Naive thymus-derived CD4-positive, alpha-beta T cell (primary cell): ENCODE measurements at regions not wholly inside any gene's neighbourhood (a gene's known extent, or its start where the extent isn't known, plus 50 kb on each side); places are given as distances from the start of the nearest gene placed in this dataset.

Experiments
- ATAC-seq: fragments of 150-1000 bp; cut with Tn5 transposase; 2 replicates; pipeline ENCODE4 v1.10.0; 2021; ENCODE audit warnings: mild to moderate bottlenecking, moderate library complexity
- CTCF ChIA-PET: fragments of 350-600 bp; sonication (Branson Sonifier 250); formaldehyde crosslinking; loops from one replicate; lab custom pipeline; 2021; ENCODE audit warnings: antibody characterized with exemption; lab: Charles Lee
- POLR2A ChIA-PET: fragments of 350-600 bp; sonication (Branson Sonifier 250); formaldehyde crosslinking; loops from one replicate; lab custom pipeline; 2021; ENCODE audit warnings: antibody characterized with exemption, inconsistent platforms; lab: Charles Lee
- DNase-seq, 9 donors: peaks; one replicate each; pipeline versions ENCODE4 v3.0.0 to v3.0.0-alpha.2; 2020 to 2022; ENCODE audit warnings: mixed read lengths in 1 of 9
- H3K27ac ChIP-seq: one replicate; pipeline ENCODE4 v1.7.0; 2013; ENCODE audit warnings: mild to moderate bottlenecking, low read depth, low read length, moderate library complexity
- H3K27me3 ChIP-seq, 2 donors: one replicate each; pipeline ENCODE4 v1.7.0; 2013; ENCODE audit warnings: low read length in 2 of 2, mild to moderate bottlenecking in 2 of 2, moderate library complexity in 2 of 2; ENCODE audit not compliant: control insufficient read depth in 2 of 2, insufficient read depth in 2 of 2
- H3K36me3 ChIP-seq, 3 experiments: 1 replicate in 2 of 3; 2 replicates in 1 of 3; pipeline ENCODE4 v1.7.0; 2013; ENCODE audit warnings: low read length in 3 of 3, mild to moderate bottlenecking in 3 of 3, moderate library complexity in 1 of 3; ENCODE audit not compliant: insufficient read depth in 3 of 3, control insufficient read depth in 2 of 3
- H3K4me1 ChIP-seq, 2 donors: one replicate each; pipeline ENCODE4 v1.7.0; 2013; ENCODE audit warnings: low read length in 2 of 2, mild to moderate bottlenecking in 2 of 2, moderate library complexity in 1 of 2; ENCODE audit not compliant: control insufficient read depth in 2 of 2, insufficient read depth in 2 of 2
- H3K4me3 ChIP-seq: 2 replicates; pipeline ENCODE4 v1.7.0; 2013; ENCODE audit warnings: mild to moderate bottlenecking, low read length
- H3K9me3 ChIP-seq, 3 experiments: 1 replicate in 2 of 3; 2 replicates in 1 of 3; pipeline ENCODE4 v1.7.0; 2013; ENCODE audit warnings: low read length in 3 of 3; ENCODE audit not compliant: control insufficient read depth in 2 of 3
- H3K27ac Mint-ChIP-seq, 9 donors: one replicate each; pipeline ENCODE4 v1.8.0; 2020 to 2022; ENCODE audit warnings: mixed read lengths in 9 of 9, mild to moderate bottlenecking in 8 of 9, moderate library complexity in 5 of 9, inconsistent platforms in 2 of 9
- H3K27me3 Mint-ChIP-seq, 5 donors: one replicate each; pipeline ENCODE4 v1.8.0; 2021 to 2022; ENCODE audit warnings: mixed read lengths in 5 of 5, mild to moderate bottlenecking in 1 of 5
- H3K36me3 Mint-ChIP-seq, 5 donors: one replicate each; pipeline ENCODE4 v1.8.0; 2020 to 2022; ENCODE audit warnings: mixed read lengths in 5 of 5, mild to moderate bottlenecking in 3 of 5, inconsistent platforms in 1 of 5
- H3K4me1 Mint-ChIP-seq, 7 donors: one replicate each; pipeline ENCODE4 v1.8.0; 2020 to 2022; ENCODE audit warnings: mixed read lengths in 7 of 7, mild to moderate bottlenecking in 3 of 7, inconsistent platforms in 1 of 7
- H3K4me3 Mint-ChIP-seq, 10 donors: one replicate each; pipeline ENCODE4 v1.8.0; 2020 to 2022; ENCODE audit warnings: mild to moderate bottlenecking in 10 of 10, mixed read lengths in 10 of 10, moderate library complexity in 6 of 10, inconsistent platforms in 2 of 10
- H3K9me3 Mint-ChIP-seq, 11 donors: one replicate each; pipeline ENCODE4 v1.8.0; 2020 to 2022; ENCODE audit warnings: mixed read lengths in 11 of 11, mild to moderate bottlenecking in 4 of 11, inconsistent platforms in 1 of 11, moderate library complexity in 1 of 11
- intact Hi-C, 2 donors: fragments of 100-400 bp; cut with micrococcal nuclease; formaldehyde crosslinking; loops; one replicate each; pipeline ENCODE4 v1.15.1; 2023

DNA sequence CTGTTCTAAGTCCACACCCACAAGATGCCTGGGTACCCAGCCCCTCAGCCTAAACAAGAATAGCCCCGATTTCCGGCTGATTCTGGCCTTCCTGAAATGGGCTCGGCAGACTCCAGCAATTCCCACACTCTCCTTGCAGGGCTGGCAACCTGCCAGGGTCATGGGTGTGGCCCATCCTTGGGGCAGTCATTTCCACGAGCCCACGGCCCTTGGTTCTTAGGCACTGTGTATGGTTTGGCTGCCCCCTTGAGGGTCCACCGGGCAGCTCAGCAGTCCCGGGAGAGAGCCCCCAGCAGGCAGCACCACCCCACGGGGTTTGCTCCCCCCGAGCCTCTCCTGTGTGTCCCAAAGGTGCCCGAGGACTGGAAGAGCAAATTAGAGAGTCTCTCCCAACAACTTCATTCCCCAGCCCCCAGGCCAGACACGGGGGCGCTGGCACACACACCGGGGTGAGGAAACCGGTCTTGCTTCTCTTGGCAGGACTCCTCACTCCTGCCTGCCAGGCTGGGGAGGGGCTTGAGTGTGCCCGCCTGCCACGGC is 142.2 kb downstream of the EMX2 start:
- no peak for DNase-seq
- no peaks in the 10 kb centered on the region for H3K36me3 Mint-ChIP-seq
- Histone ChIP-seq H3K36me3 (no peaks in the 10 kb centered on the region), H3K9me3 (no peaks in the 10 kb centered on the region), H3K27ac (no peak overlapping the region), H3K27me3 (no peaks in the 10 kb centered on the region), H3K4me1 (no peaks in the 10 kb centered on the region), H3K4me3 (no peak overlapping the region)
- no peaks in the 10 kb centered on the region for H3K9me3 Mint-ChIP-seq
- H3K27me3 Mint-ChIP-seq, result peaks cover 2 to 16% (median 12%) of the 10 kb centered on the region in 5 donors
- peaks cover 0 to 2% (median 0%) of the 10 kb centered on the region in 7 donors for H3K4me1 Mint-ChIP-seq
- POLR2A ChIA-PET, result no interaction called here
- no peak overlapping the region for H3K27ac Mint-ChIP-seq
- ATAC-seq, result no peak
- CTCF ChIA-PET, result no interaction called here
- intact Hi-C loops, result no loop called here
- H3K4me3 Mint-ChIP-seq, result no peak overlapping the region

DNA sequence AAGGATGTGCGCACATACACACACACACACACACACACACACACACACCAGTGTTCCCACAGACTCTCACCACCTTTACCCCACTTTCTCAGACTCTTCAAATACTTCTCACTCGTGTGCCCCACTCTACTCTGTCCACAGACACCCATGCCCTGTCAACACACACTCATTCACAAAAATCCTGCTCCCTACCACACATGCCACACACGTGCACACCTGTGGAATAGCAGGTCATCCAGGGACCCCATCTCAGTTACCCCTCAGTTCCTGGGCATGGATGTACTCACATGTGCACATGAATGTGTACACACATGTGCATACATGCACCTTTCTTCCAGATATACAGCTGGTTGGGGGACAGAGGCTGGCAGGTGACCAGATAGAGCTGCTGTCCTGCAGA is 142.9 kb downstream of the EMX2 start:
- no peaks in the 10 kb centered on the region for H3K36me3 Mint-ChIP-seq
- peaks cover 0 to 2% (median 0%) of the 10 kb centered on the region in 7 donors for H3K4me1 Mint-ChIP-seq
- Histone ChIP-seq H3K36me3 (no peaks in the 10 kb centered on the region), H3K27me3 (no peaks in the 10 kb centered on the region), H3K27ac (no peak overlapping the region), H3K9me3 (no peaks in the 10 kb centered on the region), H3K4me1 (no peaks in the 10 kb centered on the region), H3K4me3 (no peak overlapping the region)
- H3K9me3 Mint-ChIP-seq, result no peaks in the 10 kb centered on the region
- H3K27me3 Mint-ChIP-seq, result peaks cover 2 to 16% (median 12%) of the 10 kb centered on the region in 5 donors
- no peak overlapping the region for H3K27ac Mint-ChIP-seq
- no peak for DNase-seq
- CTCF ChIA-PET, result no interaction called here
- H3K4me3 Mint-ChIP-seq, result peak overlapping the region in 1 of 10 donors; percentile 34
- intact Hi-C loops, result no loop called here
- no peak for ATAC-seq
- POLR2A ChIA-PET, result no interaction called here

DNA sequence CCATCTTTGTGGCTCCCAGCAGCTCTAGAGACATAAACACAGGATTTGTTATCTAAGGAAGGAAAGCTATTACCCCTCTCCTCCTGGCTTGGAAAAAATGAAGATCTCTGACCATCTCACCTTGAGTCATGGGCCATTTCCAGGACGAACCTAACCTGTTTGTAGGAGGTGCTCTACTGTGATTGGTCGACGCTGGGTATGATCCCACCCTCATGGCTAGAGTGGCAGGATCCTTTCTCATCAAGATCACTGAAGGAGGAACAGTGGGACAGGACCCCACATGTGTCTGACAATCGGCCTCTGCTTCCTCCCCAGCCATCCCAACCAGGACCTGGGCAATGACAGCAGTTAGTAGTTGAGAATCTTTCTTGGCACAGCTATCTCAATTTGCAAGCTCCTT is 144.1 kb downstream of the EMX2 start:
- POLR2A ChIA-PET, result no interaction called here

DNA sequence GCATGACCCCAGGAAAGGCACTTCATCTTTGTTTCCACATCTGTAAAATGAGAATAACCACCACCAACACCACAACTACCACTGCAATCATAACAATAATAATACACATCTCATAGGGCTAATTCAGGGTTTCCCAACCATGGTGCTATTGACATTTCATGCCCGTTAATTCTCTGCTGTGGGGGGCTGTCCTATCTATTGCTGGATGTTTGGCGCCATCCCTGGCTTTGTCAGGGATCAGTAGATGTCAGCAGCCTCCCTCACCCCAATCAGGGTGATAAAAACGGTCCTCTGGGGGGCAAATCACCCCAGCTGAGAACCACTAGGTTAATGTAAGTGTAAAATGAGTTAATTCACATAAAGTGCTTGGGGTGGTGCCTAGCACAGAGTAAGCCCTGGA is 145.8 kb downstream of the EMX2 start:
- Histone ChIP-seq H3K4me3 (no peak overlapping the region), H3K9me3 (no peaks in the 10 kb centered on the region), H3K27me3 (no peaks in the 10 kb centered on the region), H3K4me1 (no peaks in the 10 kb centered on the region), H3K36me3 (no peaks in the 10 kb centered on the region), H3K27ac (no peak overlapping the region)
- ChIA-PET CTCF (no interaction called here), POLR2A (no interaction called here)
- no peak overlapping the region for H3K27ac Mint-ChIP-seq
- DNase-seq, result no peak
- ATAC-seq, result no peak
- peaks cover 2 to 16% (median 13%) of the 10 kb centered on the region in 5 donors for H3K27me3 Mint-ChIP-seq
- H3K4me1 Mint-ChIP-seq, result peaks cover 0 to 2% (median 0%) of the 10 kb centered on the region in 7 donors
- H3K4me3 Mint-ChIP-seq, result no peak overlapping the region
- intact Hi-C loops, result no loop called here
- no peaks in the 10 kb centered on the region for H3K36me3 Mint-ChIP-seq
- H3K9me3 Mint-ChIP-seq, result peaks cover 0 to 1% (median 0%) of the 10 kb centered on the region in 11 donors

More for the DNA sequence above, 144.1 kb downstream of the EMX2 start:
- ATAC-seq (no peak), DNase-seq (no peak)
- H3K4me1 Mint-ChIP-seq, result peaks cover 0 to 2% (median 0%) of the 10 kb centered on the region in 7 donors
- H3K4me3 ChIP-seq, result no peak overlapping the region
- H3K9me3 Mint-ChIP-seq, result no peaks in the 10 kb centered on the region
- H3K27me3 ChIP-seq, result no peaks in the 10 kb centered on the region
- H3K27ac ChIP-seq, result no peak overlapping the region
- no peak overlapping the region for H3K4me3 Mint-ChIP-seq
- H3K4me1 ChIP-seq, result no peaks in the 10 kb centered on the region
- H3K36me3 ChIP-seq, result no peaks in the 10 kb centered on the region
- H3K27ac Mint-ChIP-seq, result no peak overlapping the region
- no peaks in the 10 kb centered on the region for H3K9me3 ChIP-seq
- CTCF ChIA-PET, result no interaction called here
- peaks cover 2 to 16% (median 12%) of the 10 kb centered on the region in 5 donors for H3K27me3 Mint-ChIP-seq
- no peaks in the 10 kb centered on the region for H3K36me3 Mint-ChIP-seq
- intact Hi-C loops, result no loop called here

DNA sequence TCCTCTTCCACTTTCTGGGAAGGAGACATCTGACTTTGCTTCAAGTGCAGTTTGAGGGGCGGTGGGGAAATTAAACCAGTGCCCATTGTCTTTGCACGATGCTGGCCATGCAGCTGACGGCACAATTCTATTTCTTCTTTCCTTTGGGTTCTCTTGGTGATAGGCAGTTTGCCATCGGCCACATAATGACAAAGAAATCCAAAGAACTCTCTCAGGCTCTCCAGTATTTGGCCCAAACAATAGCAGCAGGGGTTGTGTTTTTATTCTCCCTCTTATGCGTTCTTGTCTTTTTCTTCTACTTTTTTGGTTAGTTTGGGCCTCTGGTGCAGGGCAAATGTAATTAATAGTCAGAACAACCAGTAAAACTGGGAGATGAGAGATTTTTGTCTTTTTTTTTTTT is 147.0 kb downstream of the EMX2 start:
- Histone ChIP-seq H3K36me3 (no peaks in the 10 kb centered on the region), H3K9me3 (no peaks in the 10 kb centered on the region), H3K4me3 (no peak overlapping the region), H3K27ac (no peak overlapping the region), H3K27me3 (no peaks in the 10 kb centered on the region), H3K4me1 (no peaks in the 10 kb centered on the region)
- DNase-seq (no peak), ATAC-seq (no peak)
- intact Hi-C loops, result no loop called here
- CTCF ChIA-PET, result no interaction called here
- Mint-ChIP-seq H3K4me3 (no peak overlapping the region), H3K27me3 (peaks cover 2 to 16% (median 13%) of the 10 kb centered on the region in 5 donors), H3K36me3 (no peaks in the 10 kb centered on the region), H3K9me3 (peaks cover 0 to 1% (median 0%) of the 10 kb centered on the region in 11 donors), H3K27ac (no peak overlapping the region), H3K4me1 (peaks cover 0 to 2% (median 0%) of the 10 kb centered on the region in 7 donors)
- POLR2A ChIA-PET, result no interaction called here

DNA sequence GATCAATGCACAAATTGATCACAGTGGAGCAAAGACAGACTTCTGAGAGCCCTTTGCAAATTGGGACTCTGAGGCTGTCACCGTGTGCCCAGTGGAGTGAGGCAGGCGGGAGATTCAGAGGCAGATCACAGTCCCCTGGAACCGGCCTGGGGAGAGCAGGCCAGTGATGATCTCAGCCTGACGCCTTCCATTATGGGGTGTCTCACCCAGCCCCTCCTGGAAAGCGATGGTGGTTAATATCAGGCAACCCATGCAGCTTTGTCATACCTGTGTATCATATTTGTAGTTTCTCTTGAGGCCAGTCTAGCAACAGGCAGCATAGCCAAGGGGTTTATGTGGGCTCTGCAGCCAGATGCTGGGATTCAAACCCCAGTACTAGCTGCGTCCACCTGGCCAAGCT is 147.8 kb downstream of the EMX2 start:
- Histone ChIP-seq H3K27ac (no peak overlapping the region), H3K36me3 (no peaks in the 10 kb centered on the region), H3K9me3 (no peaks in the 10 kb centered on the region), H3K4me3 (no peak overlapping the region), H3K27me3 (no peaks in the 10 kb centered on the region), H3K4me1 (no peaks in the 10 kb centered on the region)
- DNase-seq (no peak), ATAC-seq (no peak)
- Mint-ChIP-seq H3K27ac (no peak overlapping the region), H3K4me1 (peaks cover 0 to under 1% (median 0%) of the 10 kb centered on the region in 7 donors), H3K27me3 (peaks cover 2 to 16% (median 13%) of the 10 kb centered on the region in 5 donors), H3K36me3 (no peaks in the 10 kb centered on the region), H3K4me3 (no peak overlapping the region), H3K9me3 (peaks cover 0 to 1% (median 0%) of the 10 kb centered on the region in 11 donors)
- POLR2A ChIA-PET, result no interaction called here
- CTCF ChIA-PET, result no interaction called here
- intact Hi-C loops, result no loop called here

DNA sequence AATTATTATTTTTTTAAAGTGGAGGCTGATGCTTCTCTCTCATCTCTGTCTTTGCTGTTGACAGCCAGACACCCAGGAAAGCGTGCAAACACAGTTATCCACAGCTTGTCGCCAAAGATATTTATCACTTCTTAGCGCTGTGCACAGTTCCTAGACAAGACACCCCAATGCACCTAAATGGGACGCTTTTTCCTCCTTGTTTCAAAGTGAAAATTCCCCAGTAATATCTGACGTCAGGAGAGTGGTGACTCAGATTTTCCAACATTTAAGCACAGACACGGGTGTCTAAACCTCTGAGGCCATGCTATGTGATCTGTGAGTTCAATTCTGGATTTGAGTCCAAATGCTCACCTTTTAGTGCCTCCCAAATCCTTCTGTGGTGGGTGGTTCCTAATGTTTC is 151.6 kb downstream of the EMX2 start:
- Mint-ChIP-seq H3K27ac (no peak overlapping the region), H3K9me3 (peaks cover 0 to 3% (median 0%) of the 10 kb centered on the region in 11 donors), H3K4me1 (no peaks in the 10 kb centered on the region), H3K36me3 (peaks cover 0 to 3% (median 0%) of the 10 kb centered on the region in 5 donors), H3K27me3 (peaks cover 3 to 17% (median 13%) of the 10 kb centered on the region in 5 donors), H3K4me3 (no peak overlapping the region)
- no peaks in the 10 kb centered on the region for H3K27me3 ChIP-seq
- H3K4me1 ChIP-seq, result no peaks in the 10 kb centered on the region
- H3K27ac ChIP-seq, result no peak overlapping the region
- no peak overlapping the region for H3K4me3 ChIP-seq
- no peak for DNase-seq
- no peak for ATAC-seq
- H3K9me3 ChIP-seq, result no peaks in the 10 kb centered on the region
- intact Hi-C loops, result no loop called here
- ChIA-PET POLR2A (no interaction called here), CTCF (interaction anchor here (0.7 kb wide), 1 partner anchor 81 kb away, joined by 3 read pairs; no protein-coding TSS in a partner anchor)
- H3K36me3 ChIP-seq, result no peaks in the 10 kb centered on the region
